BE2C (cell line): ENCODE measurements at regions not wholly inside any gene's neighbourhood (a gene's known extent, or its start where the extent isn't known, plus 50 kb on each side); places are given as distances from the start of the nearest gene placed in this dataset.

Experiments
- DNase-seq: peaks from one replicate; pipeline ENCODE4 v3.0.0-alpha.2; 2020
- H3K27me3 ChIP-seq: fragments of 250-450 bp; sonication (Bioruptor Pico); 2 replicates; pipeline ENCODE4 v1.5.1; 2020; ENCODE audit warnings: mild to moderate bottlenecking
- H3K36me3 ChIP-seq: fragments of 250-450 bp; sonication (Bioruptor Pico); 2 replicates; pipeline ENCODE4 v1.5.1; 2020; ENCODE audit warnings: mild to moderate bottlenecking
- H3K4me1 ChIP-seq: fragments of 250-450 bp; sonication (Bioruptor Pico); 2 replicates; pipeline ENCODE4 v1.5.1; 2020
- H3K4me3 ChIP-seq: 2 replicates; pipeline ENCODE4 v1.5.1; 2011; ENCODE audit warnings: low read depth, low read length
- H3K9me3 ChIP-seq: fragments of 250-450 bp; sonication (Bioruptor Pico); 2 replicates; pipeline ENCODE4 v1.5.1; 2020
- TF ChIP-seq, protein P1 (sequence below): IDR thresholded peaks from 2 replicates; pipeline ENCODE4 v1.5.1; 2012; ENCODE audit warnings: mild to moderate bottlenecking, low read depth, low read length

DNA sequence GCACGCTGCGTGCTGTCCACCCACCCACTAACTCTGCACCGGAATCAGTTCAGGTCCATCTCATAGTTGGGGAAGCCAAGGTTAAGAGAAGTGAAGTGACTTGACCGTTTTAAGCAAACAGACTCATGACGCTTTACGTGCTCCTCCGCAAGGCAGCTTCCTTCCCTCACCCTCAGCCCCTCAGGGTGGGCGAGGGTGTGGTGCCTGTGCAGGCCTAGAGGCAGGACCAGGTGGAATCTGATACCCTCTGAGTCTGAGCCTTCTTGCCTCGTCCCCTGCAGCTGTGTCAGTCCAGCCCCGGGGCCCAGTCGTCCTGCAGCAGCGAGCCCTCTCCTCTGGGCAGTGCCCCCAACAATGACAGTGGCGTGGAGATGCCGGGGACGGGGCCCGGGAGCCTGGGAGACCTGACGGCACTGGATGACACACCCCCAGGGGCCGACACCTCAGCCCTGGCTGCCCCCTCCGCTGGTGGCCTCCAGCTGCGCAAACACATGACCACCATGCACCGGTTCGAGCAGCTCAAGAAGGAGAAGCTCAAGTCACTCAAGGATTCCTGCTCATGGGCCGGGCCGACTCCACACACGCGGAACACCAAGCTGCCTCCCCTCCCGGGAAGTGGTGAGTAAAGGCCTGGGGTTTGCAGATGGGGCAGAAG is 250.5 kb downstream of the GLI2 start:
- TF ChIP-seq, protein P1, sequence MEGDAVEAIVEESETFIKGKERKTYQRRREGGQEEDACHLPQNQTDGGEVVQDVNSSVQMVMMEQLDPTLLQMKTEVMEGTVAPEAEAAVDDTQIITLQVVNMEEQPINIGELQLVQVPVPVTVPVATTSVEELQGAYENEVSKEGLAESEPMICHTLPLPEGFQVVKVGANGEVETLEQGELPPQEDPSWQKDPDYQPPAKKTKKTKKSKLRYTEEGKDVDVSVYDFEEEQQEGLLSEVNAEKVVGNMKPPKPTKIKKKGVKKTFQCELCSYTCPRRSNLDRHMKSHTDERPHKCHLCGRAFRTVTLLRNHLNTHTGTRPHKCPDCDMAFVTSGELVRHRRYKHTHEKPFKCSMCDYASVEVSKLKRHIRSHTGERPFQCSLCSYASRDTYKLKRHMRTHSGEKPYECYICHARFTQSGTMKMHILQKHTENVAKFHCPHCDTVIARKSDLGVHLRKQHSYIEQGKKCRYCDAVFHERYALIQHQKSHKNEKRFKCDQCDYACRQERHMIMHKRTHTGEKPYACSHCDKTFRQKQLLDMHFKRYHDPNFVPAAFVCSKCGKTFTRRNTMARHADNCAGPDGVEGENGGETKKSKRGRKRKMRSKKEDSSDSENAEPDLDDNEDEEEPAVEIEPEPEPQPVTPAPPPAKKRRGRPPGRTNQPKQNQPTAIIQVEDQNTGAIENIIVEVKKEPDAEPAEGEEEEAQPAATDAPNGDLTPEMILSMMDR: no peak
- DNase-seq: no peak
- H3K27me3 ChIP-seq: no peaks in the 10 kb centered on the region

DNA sequence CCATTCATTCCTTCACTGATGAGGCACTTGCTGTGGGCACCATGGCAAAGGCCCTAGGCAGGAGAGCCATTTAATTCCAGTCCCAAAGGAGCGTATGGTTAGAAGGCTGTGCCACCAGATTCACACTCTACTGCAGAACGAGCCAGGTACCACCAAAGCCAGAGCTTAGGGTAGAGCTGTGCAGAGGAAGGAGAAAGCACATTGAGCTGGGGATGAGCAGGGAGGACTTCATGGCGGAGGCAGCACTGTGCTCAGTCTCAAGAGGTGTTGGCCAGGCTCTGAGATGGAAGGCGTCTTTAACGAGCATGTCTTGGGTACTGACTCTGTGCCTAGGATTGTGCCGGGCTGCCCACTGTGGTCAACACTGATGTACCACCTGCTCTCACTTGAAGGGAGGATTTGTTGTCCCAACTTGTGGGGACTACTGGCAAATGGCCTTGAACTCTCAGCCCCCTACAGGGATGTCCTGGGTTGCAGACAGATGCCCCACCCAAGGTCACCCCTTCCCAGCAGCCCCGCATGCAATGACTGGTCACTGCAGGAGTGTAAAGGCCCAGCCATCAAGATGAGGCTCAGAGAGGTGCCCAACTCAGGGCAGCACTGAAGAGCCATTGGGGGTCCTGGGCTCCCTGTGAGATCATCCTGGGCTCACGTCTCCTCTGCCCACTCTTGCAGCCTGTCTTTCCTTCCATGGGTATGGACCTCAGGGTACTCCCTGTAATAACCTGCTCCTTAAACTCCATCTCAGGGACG is 251.4 kb downstream of the GLI2 start:
- no peak for DNase-seq
- no peaks in the 10 kb centered on the region for H3K36me3 ChIP-seq

More for the DNA sequence above, 250.5 kb downstream of the GLI2 start:
- Histone ChIP-seq H3K36me3 (no peaks in the 10 kb centered on the region), H3K9me3 (no peaks in the 10 kb centered on the region), H3K4me1 (no peaks in the 10 kb centered on the region), H3K4me3 (no peak overlapping the region)

DNA sequence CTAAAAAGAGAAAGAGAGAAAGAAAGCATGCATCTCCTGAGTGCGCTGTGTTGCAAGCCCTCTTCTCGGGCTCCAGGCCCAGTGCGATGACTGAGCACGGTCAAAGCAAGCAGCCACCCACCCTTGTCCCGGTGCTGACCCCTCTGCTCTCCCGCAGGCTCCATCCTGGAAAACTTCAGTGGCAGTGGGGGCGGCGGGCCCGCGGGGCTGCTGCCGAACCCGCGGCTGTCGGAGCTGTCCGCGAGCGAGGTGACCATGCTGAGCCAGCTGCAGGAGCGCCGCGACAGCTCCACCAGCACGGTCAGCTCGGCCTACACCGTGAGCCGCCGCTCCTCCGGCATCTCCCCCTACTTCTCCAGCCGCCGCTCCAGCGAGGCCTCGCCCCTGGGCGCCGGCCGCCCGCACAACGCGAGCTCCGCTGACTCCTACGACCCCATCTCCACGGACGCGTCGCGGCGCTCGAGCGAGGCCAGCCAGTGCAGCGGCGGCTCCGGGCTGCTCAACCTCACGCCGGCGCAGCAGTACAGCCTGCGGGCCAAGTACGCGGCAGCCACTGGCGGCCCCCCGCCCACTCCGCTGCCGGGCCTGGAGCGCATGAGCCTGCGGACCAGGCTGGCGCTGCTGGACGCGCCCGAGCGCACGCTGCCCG is 252.5 kb downstream of the GLI2 start:
- DNase-seq: no peak
- Histone ChIP-seq H3K9me3 (no peaks in the 10 kb centered on the region), H3K4me1 (no peaks in the 10 kb centered on the region), H3K27me3 (no peaks in the 10 kb centered on the region), H3K4me3 (no peak overlapping the region), H3K36me3 (no peaks in the 10 kb centered on the region)
- TF ChIP-seq, protein P1: no peak

More for the DNA sequence above, 251.4 kb downstream of the GLI2 start:
- Histone ChIP-seq H3K27me3 (no peaks in the 10 kb centered on the region), H3K4me1 (no peaks in the 10 kb centered on the region), H3K9me3 (no peaks in the 10 kb centered on the region), H3K4me3 (no peak overlapping the region)
- TF ChIP-seq, protein P1: no peak

GRCh38 chr2:120988700-120989511 is 253.2 kb downstream of the GLI2 start:
- DNase-seq: no peak
- Histone ChIP-seq H3K4me1 (no peaks in the 10 kb centered on the region), H3K36me3 (no peaks in the 10 kb centered on the region), H3K4me3 (no peak overlapping the region), H3K9me3 (no peaks in the 10 kb centered on the region), H3K27me3 (no peaks in the 10 kb centered on the region)
- TF ChIP-seq, protein P1: no peak

- TF ChIP-seq, protein P1: no peak
- no peaks in the 10 kb centered on the region for H3K4me1 ChIP-seq
- no peaks in the 10 kb centered on the region for H3K9me3 ChIP-seq
- no peak for DNase-seq
- no peaks in the 10 kb centered on the region for H3K36me3 ChIP-seq
- H3K4me3 ChIP-seq: no peak overlapping the region
- no peaks in the 10 kb centered on the region for H3K27me3 ChIP-seq
These were observed 254.1 kb downstream of the GLI2 start for GRCh38 chr2:120989512-120990441.
